ENCODE measurements at regions not wholly inside any gene's neighbourhood (a gene's known extent, or its start where the extent isn't known, plus 50 kb on each side); places are given as distances from the start of the nearest gene placed in this dataset.

GRCh38 chr12:115758877-115759620 is 518.4 kb downstream of the MED13L start:
- TF ChIP-seq POLR2A (IDR thresholded peaks at IDR 0.05) (no peak), CTCF (IDR thresholded peaks at IDR 0.05) (no peak)
